Retinal pigment epithelial cell (primary cell): ENCODE measurements at regions not wholly inside any gene's neighbourhood (a gene's known extent, or its start where the extent isn't known, plus 50 kb on each side); places are given as distances from the start of the nearest gene placed in this dataset.

Source experiments
- DNase-seq: peaks from one replicate; pipeline ENCODE4 v3.0.0-alpha.2; 2010; ENCODE audit warnings: low read depth
- H3K4me3 ChIP-seq: 2 replicates; pipeline ENCODE4 v1.5.1; 2011; ENCODE audit warnings: mild to moderate bottlenecking, low read length, control low read depth, moderate library complexity
- TF ChIP-seq, protein P1 (sequence below): conservative IDR thresholded peaks from 2 replicates; pipeline ENCODE4 v1.5.1; 2011; ENCODE audit warnings: low read depth, low read length, control low read depth, inconsistent platforms

DNA sequence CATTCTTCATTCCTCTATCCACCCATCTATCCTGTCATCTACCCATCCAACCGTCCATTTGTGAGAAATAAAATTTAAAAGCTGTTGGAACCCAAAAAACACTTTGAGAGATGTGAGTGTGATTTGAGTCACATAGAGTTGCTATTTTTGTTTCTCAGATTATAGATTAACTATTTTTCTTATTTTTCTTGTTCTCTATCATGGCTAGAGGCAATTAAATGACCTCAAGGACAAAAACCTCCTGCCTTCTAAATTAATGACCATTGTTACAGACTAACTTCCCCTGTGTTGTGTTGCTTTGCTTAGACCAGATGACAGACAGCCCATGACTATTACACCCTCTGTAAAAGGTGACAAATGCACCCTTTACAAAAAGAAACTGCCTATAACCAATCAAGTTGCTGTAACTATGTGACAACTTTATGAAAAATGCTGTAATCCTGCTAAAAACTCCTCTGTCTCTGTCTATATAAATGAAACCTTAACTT lies 207.9 kb upstream of the CXCR4 start:
- DNase-seq: no peak
- no peak overlapping the region for H3K4me3 ChIP-seq
- TF ChIP-seq, protein P1, sequence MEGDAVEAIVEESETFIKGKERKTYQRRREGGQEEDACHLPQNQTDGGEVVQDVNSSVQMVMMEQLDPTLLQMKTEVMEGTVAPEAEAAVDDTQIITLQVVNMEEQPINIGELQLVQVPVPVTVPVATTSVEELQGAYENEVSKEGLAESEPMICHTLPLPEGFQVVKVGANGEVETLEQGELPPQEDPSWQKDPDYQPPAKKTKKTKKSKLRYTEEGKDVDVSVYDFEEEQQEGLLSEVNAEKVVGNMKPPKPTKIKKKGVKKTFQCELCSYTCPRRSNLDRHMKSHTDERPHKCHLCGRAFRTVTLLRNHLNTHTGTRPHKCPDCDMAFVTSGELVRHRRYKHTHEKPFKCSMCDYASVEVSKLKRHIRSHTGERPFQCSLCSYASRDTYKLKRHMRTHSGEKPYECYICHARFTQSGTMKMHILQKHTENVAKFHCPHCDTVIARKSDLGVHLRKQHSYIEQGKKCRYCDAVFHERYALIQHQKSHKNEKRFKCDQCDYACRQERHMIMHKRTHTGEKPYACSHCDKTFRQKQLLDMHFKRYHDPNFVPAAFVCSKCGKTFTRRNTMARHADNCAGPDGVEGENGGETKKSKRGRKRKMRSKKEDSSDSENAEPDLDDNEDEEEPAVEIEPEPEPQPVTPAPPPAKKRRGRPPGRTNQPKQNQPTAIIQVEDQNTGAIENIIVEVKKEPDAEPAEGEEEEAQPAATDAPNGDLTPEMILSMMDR: no peak

DNA sequence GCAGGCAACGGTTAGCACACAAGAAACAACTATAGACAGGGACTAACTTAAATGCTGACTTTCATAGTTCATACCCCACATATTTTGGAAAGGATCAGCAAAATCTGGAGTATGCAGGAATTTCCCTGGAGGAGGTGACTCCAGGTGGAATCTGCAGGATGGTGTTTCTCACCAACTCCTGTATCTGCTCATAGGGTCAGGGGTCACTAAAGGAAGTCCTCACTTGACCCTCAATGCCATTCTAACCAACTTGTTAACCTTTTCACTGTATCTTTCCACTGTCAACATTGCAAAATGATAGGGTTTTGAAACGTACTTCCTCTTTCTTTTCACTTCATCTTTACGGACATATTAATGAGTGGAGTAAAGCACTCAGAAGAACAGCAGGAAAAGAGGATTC lies 207.0 kb upstream of the CXCR4 start:
- H3K4me3 ChIP-seq: no peak overlapping the region
- DNase-seq: no peak
- TF ChIP-seq, protein P1: no peak

DNA sequence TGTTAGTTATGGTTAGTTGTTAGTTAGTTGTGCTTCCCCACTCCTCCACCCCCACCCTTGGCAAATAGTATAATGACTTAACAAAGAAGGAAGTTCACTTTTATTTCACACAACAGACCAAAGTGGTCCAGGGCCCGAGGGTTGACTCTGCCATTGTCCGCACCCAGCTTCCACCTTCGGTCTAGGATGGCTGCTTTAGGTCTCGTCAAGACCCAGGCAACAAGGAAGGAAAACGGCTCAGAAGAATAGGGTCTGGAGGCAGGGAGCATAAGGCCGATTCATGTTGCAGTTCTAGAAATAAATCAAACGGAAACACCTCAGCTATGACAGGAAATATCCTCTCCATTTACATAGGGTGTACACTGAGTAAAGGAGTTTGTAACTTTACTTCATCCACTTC lies 206.0 kb upstream of the CXCR4 start:
- DNase-seq: no peak

DNA sequence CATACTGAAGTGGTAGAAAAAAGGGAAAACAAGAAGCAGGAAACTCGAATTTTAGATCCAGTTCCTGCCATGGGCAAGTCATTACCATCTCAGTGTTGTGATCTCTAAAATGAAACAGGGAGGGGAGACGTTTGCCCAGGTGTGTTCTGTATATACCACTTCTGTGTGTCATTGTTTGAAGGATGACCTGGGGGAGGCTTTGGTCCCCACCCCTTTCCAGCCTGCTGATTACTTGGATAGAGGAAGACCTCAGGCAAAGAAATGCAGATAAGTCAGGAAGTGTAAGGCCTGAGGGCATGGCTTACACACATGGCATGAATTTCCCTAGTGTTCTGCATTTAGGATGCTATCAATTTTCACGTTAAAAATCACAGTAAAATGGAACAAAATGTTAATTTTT lies 205.2 kb upstream of the CXCR4 start:
- TF ChIP-seq, protein P1: no peak
- no peak for DNase-seq
- no peak overlapping the region for H3K4me3 ChIP-seq

More for the DNA sequence above, 206.0 kb upstream of the CXCR4 start:
- no peak overlapping the region for H3K4me3 ChIP-seq
- TF ChIP-seq, protein P1: no peak

DNA sequence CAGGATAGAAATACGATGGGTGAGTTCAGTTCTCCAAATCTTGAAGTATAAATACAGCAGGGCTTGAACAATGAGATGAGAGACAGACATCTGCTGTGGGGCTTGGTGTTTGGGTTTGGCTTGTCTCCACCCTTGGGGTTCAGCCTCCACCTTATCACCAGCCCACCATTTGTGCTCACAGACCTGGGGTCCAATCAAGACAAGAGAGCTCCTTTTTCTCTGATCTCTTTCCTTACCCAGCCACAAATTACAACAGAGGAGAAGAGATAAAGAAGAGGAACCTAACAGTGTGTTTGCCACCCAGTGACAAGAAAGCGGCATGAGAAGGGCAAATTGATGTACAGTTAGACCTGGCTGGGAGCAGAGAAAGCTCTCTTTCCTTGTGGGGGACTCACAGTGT lies 204.5 kb upstream of the CXCR4 start:
- no peak for DNase-seq
- H3K4me3 ChIP-seq: no peak overlapping the region
- TF ChIP-seq, protein P1: no peak

DNA sequence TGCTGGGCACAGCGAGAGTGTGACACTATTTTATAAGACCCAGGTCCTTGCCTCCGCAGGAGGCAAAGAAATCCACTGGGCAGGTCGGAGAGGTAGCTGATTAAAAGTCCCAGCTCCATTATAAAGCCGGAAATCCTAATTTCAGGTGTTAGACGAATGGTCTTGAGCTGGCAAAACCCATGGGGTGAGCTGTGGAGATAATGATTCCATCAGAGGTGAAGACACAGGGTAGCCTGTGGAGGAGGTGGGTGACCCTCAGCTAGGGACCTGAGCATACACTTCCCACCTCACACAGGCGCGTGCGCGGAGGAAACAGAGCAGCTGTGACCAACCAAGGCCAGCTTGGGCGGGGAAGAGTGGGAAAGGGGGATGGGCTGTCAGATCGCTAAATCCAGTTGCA lies 201.7 kb upstream of the CXCR4 start:
- H3K4me3 ChIP-seq: no peak overlapping the region
- TF ChIP-seq, protein P1: no peak
- DNase-seq: no peak

DNA sequence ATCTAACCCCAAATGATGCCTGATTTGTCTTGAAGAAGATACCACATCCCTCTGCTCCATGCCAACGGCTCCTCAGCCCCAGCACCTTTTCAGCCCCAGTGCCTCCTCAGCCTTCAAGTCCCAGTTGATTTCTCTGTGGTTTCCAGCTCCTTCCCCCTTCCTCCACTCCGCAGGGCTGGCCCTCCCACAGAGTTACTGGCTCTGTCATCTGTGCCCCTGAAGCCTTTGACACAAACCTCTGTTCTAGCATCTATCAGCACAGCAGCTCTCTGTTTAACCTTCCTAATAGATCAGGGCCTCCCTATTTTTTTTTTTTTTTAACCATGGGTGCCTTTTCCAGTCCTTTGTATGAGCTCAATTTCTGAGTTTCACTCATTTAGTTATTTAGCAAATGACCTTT lies 201.3 kb upstream of the CXCR4 start:
- DNase-seq: no peak
- H3K4me3 ChIP-seq: no peak overlapping the region
- TF ChIP-seq, protein P1: no peak
